H9 (cell line): ENCODE measurements at regions not wholly inside any gene's neighbourhood (a gene's known extent, or its start where the extent isn't known, plus 50 kb on each side); places are given as distances from the start of the nearest gene placed in this dataset.

ENCODE experiments used
- DNase-seq: peaks from one replicate; pipeline ENCODE4 v3.0.0-alpha.2; 2017
- H2AFZ ChIP-seq: one replicate; pipeline ENCODE4 v1.6.1; 2013; ENCODE audit warnings: mild to moderate bottlenecking, low read length, control low read depth, moderate library complexity
- H2AK5ac ChIP-seq: 2 replicates; pipeline ENCODE4 v1.6.1; 2013; ENCODE audit warnings: low read length, control low read depth, mixed read lengths; ENCODE audit not compliant: insufficient read length
- H2BK120ac ChIP-seq: one replicate; pipeline ENCODE4 v1.6.1; 2013; ENCODE audit warnings: low read depth, mild to moderate bottlenecking, low read length, control low read depth, inconsistent platforms; ENCODE audit not compliant: poor library complexity, severe bottlenecking
- H2BK12ac ChIP-seq: 2 replicates; pipeline ENCODE4 v1.6.1; 2013; ENCODE audit warnings: low read length, control low read depth, mixed read lengths, low read depth; ENCODE audit not compliant: insufficient read length
- H2BK15ac ChIP-seq: 2 replicates; pipeline ENCODE4 v1.6.1; 2013; ENCODE audit warnings: low read depth, low read length, control low read depth
- H2BK20ac ChIP-seq: one replicate; pipeline ENCODE4 v1.6.1; 2013; ENCODE audit warnings: low read depth, mild to moderate bottlenecking, low read length, control low read depth, inconsistent platforms; ENCODE audit not compliant: poor library complexity, severe bottlenecking
- H2BK5ac ChIP-seq: 2 replicates; pipeline ENCODE4 v1.6.1; 2013; ENCODE audit warnings: low read length, control low read depth, mixed read lengths; ENCODE audit not compliant: insufficient read length
- H3K14ac ChIP-seq: 2 replicates; pipeline ENCODE4 v1.6.1; 2013; ENCODE audit warnings: low read length, control low read depth; ENCODE audit not compliant: insufficient read depth
- H3K18ac ChIP-seq: 2 replicates; pipeline ENCODE4 v1.6.1; 2013; ENCODE audit warnings: low read depth, mild to moderate bottlenecking, mixed read lengths, low read length, control low read depth; ENCODE audit not compliant: insufficient read length
- H3K23ac ChIP-seq: 2 replicates; pipeline ENCODE4 v1.6.1; 2013; ENCODE audit warnings: low read length, control low read depth, mixed read lengths, low read depth; ENCODE audit not compliant: insufficient read length
- H3K23me2 ChIP-seq: 2 replicates; pipeline ENCODE4 v1.6.1; 2013; ENCODE audit warnings: low read depth, mild to moderate bottlenecking, mixed read lengths, low read length, control low read depth; ENCODE audit not compliant: insufficient read length, poor library complexity, severe bottlenecking
- H3K27ac ChIP-seq: 2 replicates; pipeline ENCODE4 v1.5.1; 2013; ENCODE audit warnings: low read length, control low read depth, mixed read lengths, low read depth; ENCODE audit not compliant: insufficient read length
- H3K27me3 ChIP-seq: 2 replicates; pipeline ENCODE4 v1.6.1; 2013; ENCODE audit warnings: low read length, control low read depth, inconsistent platforms; ENCODE audit not compliant: insufficient read depth
- H3K4ac ChIP-seq: 2 replicates; pipeline ENCODE4 v1.6.1; 2013; ENCODE audit warnings: low read depth, mild to moderate bottlenecking, control low read depth, inconsistent platforms, low read length, moderate library complexity
- H3K4me1 ChIP-seq: 2 replicates; pipeline ENCODE4 v1.6.1; 2013; ENCODE audit warnings: low read length, control low read depth, inconsistent platforms; ENCODE audit not compliant: insufficient read depth
- H3K4me2 ChIP-seq: 2 replicates; pipeline ENCODE4 v1.6.1; 2013; ENCODE audit warnings: low read length, control low read depth, mixed read lengths; ENCODE audit not compliant: insufficient read length, insufficient read depth
- H3K56ac ChIP-seq: 2 replicates; pipeline ENCODE4 v1.6.1; 2013; ENCODE audit warnings: low read depth, mild to moderate bottlenecking, mixed read lengths, low read length, control low read depth; ENCODE audit not compliant: insufficient read length
- H3K79me1 ChIP-seq: 2 replicates; pipeline ENCODE4 v1.6.1; 2013; ENCODE audit warnings: low read depth, mild to moderate bottlenecking, moderate library complexity, low read length, control low read depth, inconsistent platforms; ENCODE audit not compliant: insufficient read depth, poor library complexity, severe bottlenecking
- H3K79me2 ChIP-seq: 2 replicates; pipeline ENCODE4 v1.6.1; 2013; ENCODE audit warnings: low read length, control low read depth, inconsistent platforms; ENCODE audit not compliant: insufficient read depth
- H3K9ac ChIP-seq: 2 replicates; pipeline ENCODE4 v1.6.1; 2013; ENCODE audit warnings: low read length, control low read depth, mixed read lengths; ENCODE audit not compliant: insufficient read length; ENCODE audit errors: extremely low read depth
- H3K9me3 ChIP-seq: one replicate; pipeline ENCODE4 v1.6.1; 2013; ENCODE audit warnings: low read depth, low read length, inconsistent platforms; ENCODE audit not compliant: control insufficient read depth
- H3T11ph ChIP-seq: one replicate; pipeline ENCODE4 v1.6.1; 2013; ENCODE audit warnings: mild to moderate bottlenecking, low read length, control low read depth, inconsistent platforms
- H4K20me1 ChIP-seq: one replicate; pipeline ENCODE4 v1.6.1; 2013; ENCODE audit not compliant: control insufficient read depth, insufficient read length, insufficient read depth
- H4K5ac ChIP-seq: 2 replicates; pipeline ENCODE4 v1.6.1; 2013; ENCODE audit warnings: low read depth, mild to moderate bottlenecking, mixed read lengths, low read length, control low read depth; ENCODE audit not compliant: insufficient read length
- H4K8ac ChIP-seq: replicated peaks from 2 replicates; pipeline ENCODE4 v1.6.1; 2013; ENCODE audit warnings: low read length, control low read depth, mixed read lengths, low read depth; ENCODE audit not compliant: insufficient read length
- H4K91ac ChIP-seq: 2 replicates; pipeline ENCODE4 v1.6.1; 2013; ENCODE audit warnings: low read depth, mild to moderate bottlenecking, moderate library complexity, mixed read lengths, low read length, control low read depth; ENCODE audit not compliant: insufficient read length
- H3K27ac Mint-ChIP-seq, 3 experiments: 2 replicates in 2 of 3; 3 replicates in 1 of 3; pipeline ENCODE4 v1.8.0; 2020 to 2021; ENCODE audit warnings: mixed read lengths in 3 of 3, mild to moderate bottlenecking in 1 of 3, moderate library complexity in 1 of 3
- H3K27me3 Mint-ChIP-seq: 2 replicates; pipeline ENCODE4 v1.8.0; 2021; ENCODE audit warnings: low read depth, mild to moderate bottlenecking, moderate library complexity, mixed read lengths
- H3K36me3 Mint-ChIP-seq, 3 experiments: 2 replicates in 2 of 3; 3 replicates in 1 of 3; pipeline ENCODE4 v1.8.0; 2020 to 2021; ENCODE audit warnings: low read depth in 3 of 3, mixed read lengths in 3 of 3; ENCODE audit not compliant: insufficient read depth in 1 of 3
- H3K4me1 Mint-ChIP-seq, 2 experiments: 2 replicates each; pipeline ENCODE4 v1.8.0; 2020; ENCODE audit warnings: mixed read lengths in 2 of 2
- H3K4me3 Mint-ChIP-seq, 2 experiments: 2 replicates in 1 of 2; 3 replicates in 1 of 2; pipeline ENCODE4 v1.8.0; 2020 to 2021; ENCODE audit warnings: mild to moderate bottlenecking in 2 of 2, mixed read lengths in 2 of 2, moderate library complexity in 1 of 2
- H3K9me3 Mint-ChIP-seq, 2 experiments: 2 replicates in 1 of 2; 3 replicates in 1 of 2; pipeline ENCODE4 v1.8.0; 2020; ENCODE audit warnings: mild to moderate bottlenecking in 2 of 2, mixed read lengths in 2 of 2, moderate library complexity in 1 of 2
- CTCF ChIP-seq: fragments of 200-600 bp; sonication (generic); conservative IDR thresholded peaks from 3 replicates; pipeline ENCODE4 v1.8.0; 2021; ENCODE audit warnings: antibody characterized with exemption, mild to moderate bottlenecking
- WGBS: extraction: QIAGEN DNeasy Blood & Tissue Kit; methylation state at CpG from one replicate; pipeline ENCODE4 v1.1.7; 2013; ENCODE audit warnings: missing lambda C conversion rate, low lambda C conversion rate, mixed read lengths; ENCODE audit not compliant: insufficient read length; ENCODE audit errors: extremely low coverage; 5-methylcytosine and 5-hydroxymethylcytosine counted together

DNA sequence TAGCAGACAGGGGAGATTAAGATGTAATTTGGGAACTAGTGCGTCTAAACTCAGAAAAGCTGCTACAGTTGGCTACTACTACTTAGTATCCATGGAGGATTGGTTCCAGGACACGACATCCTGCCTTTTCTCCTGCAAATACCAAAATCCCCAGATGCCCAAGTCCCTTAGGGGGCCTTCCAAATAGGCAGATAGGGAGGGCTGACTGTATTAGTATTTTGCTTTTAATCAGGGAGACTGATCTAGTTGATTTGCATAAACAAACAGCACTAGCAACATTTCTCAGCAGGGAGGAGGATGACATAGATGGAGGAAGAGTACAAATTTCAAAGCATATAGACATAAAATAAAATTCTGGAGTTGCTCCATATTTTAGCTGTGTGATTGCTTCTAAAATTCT lies 621.6 kb upstream of the GOT2 start:
- H3K4me2 ChIP-seq, result no peak overlapping the region
- H3K56ac ChIP-seq, result no peak overlapping the region
- no peak overlapping the region for H2BK15ac ChIP-seq
- H3K9ac ChIP-seq, result no peak overlapping the region
- H3K23ac ChIP-seq, result no peak overlapping the region
- DNase-seq, result no peak
- H3T11ph ChIP-seq, result no peak overlapping the region
- H3K79me1 ChIP-seq, result no peaks in the 10 kb centered on the region
- no peak overlapping the region for H2BK20ac ChIP-seq
- no peak overlapping the region for H2AK5ac ChIP-seq
- peaks cover 5% of the 10 kb centered on the region; the same call in 1 of the 2 replicates for H3K4me1 ChIP-seq
- H3K18ac ChIP-seq, result no peak overlapping the region
- Mint-ChIP-seq H3K4me3 (peak overlapping the region in 1 of 2 experiments; percentile 38; a peak in 2 of 5 replicates), H3K4me1 (peaks cover 20% of the 10 kb centered on the region in 2 experiments), H3K36me3 (no peaks in the 10 kb centered on the region), H3K27me3 (peaks cover 26% of the 10 kb centered on the region), H3K9me3 (peaks cover 5 to 6% of the 10 kb centered on the region in 2 experiments; a peak in 4 of 5 replicates), H3K27ac (no peak overlapping the region; a peak in 2 of 7 replicates)
- no peaks in the 10 kb centered on the region for H3K79me2 ChIP-seq
- H4K20me1 ChIP-seq, result no peaks in the 10 kb centered on the region
- TF ChIP-seq CTCF, result no peak
- H3K23me2 ChIP-seq, result no peaks in the 10 kb centered on the region
- H2BK12ac ChIP-seq, result no peak overlapping the region
- no peak overlapping the region for H2AFZ ChIP-seq
- no peak overlapping the region for H4K91ac ChIP-seq
- no peak overlapping the region for H2BK120ac ChIP-seq
- no peak overlapping the region for H3K27ac ChIP-seq
- H3K4ac ChIP-seq, result no peak overlapping the region
- no peak overlapping the region for H4K5ac ChIP-seq
- no peak overlapping the region for H2BK5ac ChIP-seq
- H3K14ac ChIP-seq, result no peak overlapping the region
- no peaks in the 10 kb centered on the region for H3K9me3 ChIP-seq
- WGBS, result no CpG with 5 or more reads among the region's 2 CpGs
- no peaks in the 10 kb centered on the region for H3K27me3 ChIP-seq
- H4K8ac ChIP-seq, result no peak overlapping the region
